ENCODE measurements at regions not wholly inside any gene's neighbourhood (a gene's known extent, or its start where the extent isn't known, plus 50 kb on each side); places are given as distances from the start of the nearest gene placed in this dataset.

GRCh38 chr15:67911727-67912126 is 71.9 kb upstream of the RNU6-1 start:
- no peaks in the 10 kb centered on the region for H3K4me1 ChIP-seq (ENCODE audit: control insufficient read depth, extremely low read depth, insufficient read depth, low read length)
- no peak overlapping the region for H3K27ac ChIP-seq (ENCODE audit: control insufficient read depth, insufficient read depth, low read length)
- no peak overlapping the region for H2AFZ ChIP-seq (ENCODE audit: control insufficient read depth, low read length)
- no peak overlapping the region for H3K4me3 ChIP-seq (ENCODE audit: control insufficient read depth in 2 of 3, extremely low read depth in 1 of 3, insufficient read depth in 2 of 3, low read depth in 1 of 3, low read length in 3 of 3)
- no peaks in the 10 kb centered on the region for H3K36me3 ChIP-seq (ENCODE audit: control insufficient read depth in 2 of 2, extremely low read depth in 1 of 2, insufficient read depth in 2 of 2, low read length in 2 of 2)
- FAIRE-seq: no peak
- no peak overlapping the region for H3K9ac ChIP-seq (ENCODE audit: control insufficient read depth, extremely low read depth, insufficient read depth, low read length)
- H3K4me2 ChIP-seq (ENCODE audit: control insufficient read depth, extremely low read depth, insufficient read depth, low read depth, low read length): no peak overlapping the region
- no peak for TF ChIP-seq EZH2 (IDR thresholded peaks at IDR 0.05; ENCODE audit: low read length)
- TF ChIP-seq, protein P1, sequence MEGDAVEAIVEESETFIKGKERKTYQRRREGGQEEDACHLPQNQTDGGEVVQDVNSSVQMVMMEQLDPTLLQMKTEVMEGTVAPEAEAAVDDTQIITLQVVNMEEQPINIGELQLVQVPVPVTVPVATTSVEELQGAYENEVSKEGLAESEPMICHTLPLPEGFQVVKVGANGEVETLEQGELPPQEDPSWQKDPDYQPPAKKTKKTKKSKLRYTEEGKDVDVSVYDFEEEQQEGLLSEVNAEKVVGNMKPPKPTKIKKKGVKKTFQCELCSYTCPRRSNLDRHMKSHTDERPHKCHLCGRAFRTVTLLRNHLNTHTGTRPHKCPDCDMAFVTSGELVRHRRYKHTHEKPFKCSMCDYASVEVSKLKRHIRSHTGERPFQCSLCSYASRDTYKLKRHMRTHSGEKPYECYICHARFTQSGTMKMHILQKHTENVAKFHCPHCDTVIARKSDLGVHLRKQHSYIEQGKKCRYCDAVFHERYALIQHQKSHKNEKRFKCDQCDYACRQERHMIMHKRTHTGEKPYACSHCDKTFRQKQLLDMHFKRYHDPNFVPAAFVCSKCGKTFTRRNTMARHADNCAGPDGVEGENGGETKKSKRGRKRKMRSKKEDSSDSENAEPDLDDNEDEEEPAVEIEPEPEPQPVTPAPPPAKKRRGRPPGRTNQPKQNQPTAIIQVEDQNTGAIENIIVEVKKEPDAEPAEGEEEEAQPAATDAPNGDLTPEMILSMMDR (optimal IDR thresholded peaks at IDR 0.05 in 1 of 3, IDR thresholded peaks at IDR 0.05 in 1 of 3, conservative IDR thresholded peaks at IDR 0.05 in 1 of 3; ENCODE audit: extremely low read depth in 1 of 3, insufficient read depth in 2 of 3, low read length in 3 of 3): no peak
- no peaks in the 10 kb centered on the region for H3K79me2 ChIP-seq (ENCODE audit: control insufficient read depth, insufficient read depth, low read length)
- dilution Hi-C loops (cut with MboI; ENCODE audit: extremely low pct_ligation_motif_present, low sequenced_read_pairs): no loop called here
- H3K9me1 ChIP-seq (ENCODE audit: control insufficient read depth, extremely low read depth, insufficient read depth, low read length): no peaks in the 10 kb centered on the region
- no peak for DNase-seq (ENCODE audit: low read depth, low spot score)
- H4K20me1 ChIP-seq (ENCODE audit: control insufficient read depth, extremely low read depth, insufficient read depth, low read length): no peaks in the 10 kb centered on the region
- no peaks in the 10 kb centered on the region for H3K27me3 ChIP-seq (ENCODE audit: control insufficient read depth, extremely low read depth, insufficient read depth, low read length)
- no peaks in the 10 kb centered on the region for H3K9me3 ChIP-seq (ENCODE audit: control insufficient read depth, low read depth, low read length)

DNA sequence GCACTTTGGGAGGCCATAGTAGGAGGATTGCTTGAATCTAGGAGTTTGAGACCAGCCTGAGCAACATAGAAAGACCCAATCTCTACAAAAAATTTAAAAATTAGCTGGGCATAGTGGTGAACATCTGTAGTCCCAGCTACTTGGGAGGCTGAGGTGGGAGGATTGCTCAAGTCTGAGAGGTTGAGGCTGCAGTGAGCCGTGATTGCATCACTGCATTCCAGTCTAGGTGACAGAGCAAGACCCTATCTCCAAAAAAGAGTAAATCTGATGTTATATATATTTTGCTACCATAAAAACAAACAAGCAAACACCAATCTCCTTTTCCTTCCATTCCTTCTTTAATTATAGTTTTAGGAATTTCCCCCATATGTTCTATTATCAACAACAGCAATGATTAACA is 74.2 kb upstream of the RNU6-1 start:
- no peaks in the 10 kb centered on the region for H3K27me3 ChIP-seq (ENCODE audit: control insufficient read depth, extremely low read depth, insufficient read depth, low read length)
- no peak overlapping the region for H3K4me3 ChIP-seq (ENCODE audit: control insufficient read depth in 2 of 3, extremely low read depth in 1 of 3, insufficient read depth in 2 of 3, low read depth in 1 of 3, low read length in 3 of 3)
- no peaks in the 10 kb centered on the region for H3K4me1 ChIP-seq (ENCODE audit: control insufficient read depth, extremely low read depth, insufficient read depth, low read length)
- dilution Hi-C loops (cut with MboI; ENCODE audit: extremely low pct_ligation_motif_present, low sequenced_read_pairs): no loop called here
- no peaks in the 10 kb centered on the region for H4K20me1 ChIP-seq (ENCODE audit: control insufficient read depth, extremely low read depth, insufficient read depth, low read length)
- H3K27ac ChIP-seq (ENCODE audit: control insufficient read depth, insufficient read depth, low read length): no peak overlapping the region
- TF ChIP-seq EZH2 (IDR thresholded peaks at IDR 0.05; ENCODE audit: low read length): no peak
- TF ChIP-seq, protein P1 (optimal IDR thresholded peaks at IDR 0.05 in 1 of 3, IDR thresholded peaks at IDR 0.05 in 1 of 3, conservative IDR thresholded peaks at IDR 0.05 in 1 of 3; ENCODE audit: extremely low read depth in 1 of 3, insufficient read depth in 2 of 3, low read length in 3 of 3): no peak
- DNase-seq (ENCODE audit: low read depth, low spot score) (no peak), FAIRE-seq (no peak)
- H2AFZ ChIP-seq (ENCODE audit: control insufficient read depth, low read length): no peak overlapping the region
- no peaks in the 10 kb centered on the region for H3K9me1 ChIP-seq (ENCODE audit: control insufficient read depth, extremely low read depth, insufficient read depth, low read length)
- peaks cover 7% of the 10 kb centered on the region for H3K9me3 ChIP-seq (ENCODE audit: control insufficient read depth, low read depth, low read length)
- no peak overlapping the region for H3K4me2 ChIP-seq (ENCODE audit: control insufficient read depth, extremely low read depth, insufficient read depth, low read depth, low read length)
- no peaks in the 10 kb centered on the region for H3K79me2 ChIP-seq (ENCODE audit: control insufficient read depth, insufficient read depth, low read length)
- no peak overlapping the region for H3K9ac ChIP-seq (ENCODE audit: control insufficient read depth, extremely low read depth, insufficient read depth, low read length)
- no peaks in the 10 kb centered on the region for H3K36me3 ChIP-seq (ENCODE audit: control insufficient read depth in 2 of 2, extremely low read depth in 1 of 2, insufficient read depth in 2 of 2, low read length in 2 of 2)
